ENCODE measurements at regions not wholly inside any gene's neighbourhood (a gene's known extent, or its start where the extent isn't known, plus 50 kb on each side); places are given as distances from the start of the nearest gene placed in this dataset.
"Not testable (repeated sequence)": the region's sequence is repeated elsewhere in the genome, so short reads cannot be mapped to it uniquely, and the experiment has no call there.

GRCh38 chr9:89935801-89936200, 331.0 kb downstream of the GADD45G start:
- Histone ChIP-seq H3K4me3 (no peak overlapping the region), H3K36me3 (no peaks in the 10 kb centered on the region), H3K27me3 (no peaks in the 10 kb centered on the region), H3K9me3 (no peaks in the 10 kb centered on the region)
- DNase-seq, result no peak

- no peak for DNase-seq
- Histone ChIP-seq H3K9me3 (no peaks in the 10 kb centered on the region), H3K27me3 (no peaks in the 10 kb centered on the region)
Observed at GRCh38 chr9:89937051-89937450, 332.2 kb downstream of the GADD45G start.

GRCh38 chr9:89939181-89939580, 334.4 kb downstream of the GADD45G start:
- no peaks in the 10 kb centered on the region for H3K27me3 ChIP-seq
- DNase-seq, result no peak
- no peaks in the 10 kb centered on the region for H3K9me3 ChIP-seq
- no peaks in the 10 kb centered on the region for H3K36me3 ChIP-seq
- H3K4me3 ChIP-seq, result no peak overlapping the region

More at GRCh38 chr9:89937051-89937450, 332.2 kb downstream of the GADD45G start:
- Histone ChIP-seq H3K4me3 (no peak overlapping the region), H3K36me3 (no peaks in the 10 kb centered on the region)

- Histone ChIP-seq H3K4me3 (no peak overlapping the region), H3K36me3 (no peaks in the 10 kb centered on the region), H3K9me3 (no peaks in the 10 kb centered on the region), H3K27me3 (no peaks in the 10 kb centered on the region)
- no peak for DNase-seq
Observed at GRCh38 chr9:89939626-89940292, 334.9 kb downstream of the GADD45G start.

GRCh38 chr9:89940625-89941024, 335.8 kb downstream of the GADD45G start:
- Histone ChIP-seq H3K9me3 (no peaks in the 10 kb centered on the region), H3K36me3 (no peaks in the 10 kb centered on the region), H3K27me3 (no peaks in the 10 kb centered on the region), H3K4me3 (no peak overlapping the region)
- DNase-seq, result peak; percentile 58

- no peaks in the 10 kb centered on the region for H3K27me3 ChIP-seq
- no peaks in the 10 kb centered on the region for H3K36me3 ChIP-seq
- H3K4me3 ChIP-seq, result no peak overlapping the region
- peak; percentile 65 for DNase-seq
- no peaks in the 10 kb centered on the region for H3K9me3 ChIP-seq
Observed at GRCh38 chr9:89941875-89942274, 337.1 kb downstream of the GADD45G start.

- Histone ChIP-seq H3K27me3 (no peaks in the 10 kb centered on the region), H3K4me3 (no peak overlapping the region), H3K36me3 (no peaks in the 10 kb centered on the region), H3K9me3 (no peaks in the 10 kb centered on the region)
- DNase-seq, result no peak
Observed at GRCh38 chr9:89942643-89943042, 337.8 kb downstream of the GADD45G start.

GRCh38 chr9:89943309-89943708, 338.5 kb downstream of the GADD45G start:
- Histone ChIP-seq H3K9me3 (no peaks in the 10 kb centered on the region), H3K36me3 (no peaks in the 10 kb centered on the region), H3K27me3 (no peaks in the 10 kb centered on the region), H3K4me3 (no peak overlapping the region)
- no peak for DNase-seq

GRCh38 chr9:89943728-89944127, 338.9 kb downstream of the GADD45G start:
- Histone ChIP-seq H3K4me3 (no peak overlapping the region), H3K27me3 (no peaks in the 10 kb centered on the region), H3K9me3 (no peaks in the 10 kb centered on the region), H3K36me3 (no peaks in the 10 kb centered on the region)
- no peak for DNase-seq

- H3K4me3 ChIP-seq, result no peak overlapping the region
- no peaks in the 10 kb centered on the region for H3K36me3 ChIP-seq
- no peaks in the 10 kb centered on the region for H3K9me3 ChIP-seq
- H3K27me3 ChIP-seq, result no peaks in the 10 kb centered on the region
- no peak for DNase-seq
Observed at GRCh38 chr9:89945133-89945532, 340.3 kb downstream of the GADD45G start.

- Histone ChIP-seq H3K9me3 (no peaks in the 10 kb centered on the region), H3K4me3 (no peak overlapping the region), H3K27me3 (no peaks in the 10 kb centered on the region), H3K36me3 (no peaks in the 10 kb centered on the region)
- no peak for DNase-seq
Observed at GRCh38 chr9:89946741-89947140, 341.9 kb downstream of the GADD45G start.

- Histone ChIP-seq H3K27me3 (no peaks in the 10 kb centered on the region), H3K9me3 (peaks cover 5% of the 10 kb centered on the region), H3K36me3 (no peaks in the 10 kb centered on the region), H3K4me3 (no peak overlapping the region)
- no peak for DNase-seq
Observed at GRCh38 chr9:89949111-89949510, 344.3 kb downstream of the GADD45G start.

GRCh38 chr9:89951675-89952074, 346.9 kb downstream of the GADD45G start:
- H3K4me3 ChIP-seq, result no peak overlapping the region
- H3K27me3 ChIP-seq, result no peaks in the 10 kb centered on the region
- DNase-seq, result no peak
- H3K9me3 ChIP-seq, result peaks cover 5% of the 10 kb centered on the region
- H3K36me3 ChIP-seq, result no peaks in the 10 kb centered on the region

- Histone ChIP-seq H3K36me3 (no peaks in the 10 kb centered on the region), H3K27me3 (no peaks in the 10 kb centered on the region), H3K9me3 (peaks cover 5% of the 10 kb centered on the region), H3K4me3 (no peak overlapping the region)
- DNase-seq, result no peak
Observed at GRCh38 chr9:89952401-89952800, 347.6 kb downstream of the GADD45G start.

GRCh38 chr9:89953263-89953662, 348.5 kb downstream of the GADD45G start:
- H3K4me3 ChIP-seq, DNase-seq, H3K9me3 ChIP-seq, H3K36me3 ChIP-seq, H3K27me3 ChIP-seq: not testable (repeated sequence)

GRCh38 chr9:89953824-89954615, 349.2 kb downstream of the GADD45G start:
- Histone ChIP-seq H3K36me3 (no peaks in the 10 kb centered on the region), H3K4me3 (no peak overlapping the region), H3K27me3 (no peaks in the 10 kb centered on the region), H3K9me3 (peaks cover 5% of the 10 kb centered on the region)
- no peak for DNase-seq

GRCh38 chr9:89955144-89955543, 350.3 kb downstream of the GADD45G start:
- H3K9me3 ChIP-seq, result peaks cover 5% of the 10 kb centered on the region
- no peaks in the 10 kb centered on the region for H3K27me3 ChIP-seq
- DNase-seq, result no peak
- no peak overlapping the region for H3K4me3 ChIP-seq
- H3K36me3 ChIP-seq, result no peaks in the 10 kb centered on the region

GRCh38 chr9:89955626-89956025, 350.8 kb downstream of the GADD45G start:
- H3K9me3 ChIP-seq, result peaks cover 5% of the 10 kb centered on the region
- no peaks in the 10 kb centered on the region for H3K36me3 ChIP-seq
- no peaks in the 10 kb centered on the region for H3K27me3 ChIP-seq
- no peak for DNase-seq
- H3K4me3 ChIP-seq, result no peak overlapping the region
